IPS-20b (cell line): ENCODE measurements at regions not wholly inside any gene's neighbourhood (a gene's known extent, or its start where the extent isn't known, plus 50 kb on each side); places are given as distances from the start of the nearest gene placed in this dataset.

Experiments used
- H3K27ac ChIP-seq: one replicate; pipeline ENCODE4 v1.5.1; 2013; ENCODE audit warnings: low read length
- H3K27me3 ChIP-seq: 2 replicates; pipeline ENCODE4 v1.6.1; 2013; ENCODE audit warnings: mild to moderate bottlenecking, low read length, inconsistent platforms; ENCODE audit not compliant: insufficient read depth
- H3K36me3 ChIP-seq: 2 replicates; pipeline ENCODE4 v1.6.1; 2013; ENCODE audit warnings: low read depth, mild to moderate bottlenecking, inconsistent platforms, low read length, moderate library complexity; ENCODE audit not compliant: insufficient read depth
- H3K4me1 ChIP-seq: 2 replicates; pipeline ENCODE4 v1.6.1; 2013; ENCODE audit warnings: mild to moderate bottlenecking, control low read depth, inconsistent platforms, low read length, moderate library complexity; ENCODE audit not compliant: insufficient read depth
- H3K4me3 ChIP-seq: 2 replicates; pipeline ENCODE4 v1.5.1; 2013; ENCODE audit warnings: mild to moderate bottlenecking, low read length, inconsistent platforms
- H3K9ac ChIP-seq: 2 replicates; pipeline ENCODE4 v1.6.1; 2013; ENCODE audit warnings: low read depth, mild to moderate bottlenecking, inconsistent platforms, low read length, moderate library complexity
- H3K9me3 ChIP-seq: 2 replicates; pipeline ENCODE4 v1.6.1; 2013; ENCODE audit warnings: mild to moderate bottlenecking, low read depth, low read length, inconsistent platforms; ENCODE audit not compliant: insufficient read depth

DNA sequence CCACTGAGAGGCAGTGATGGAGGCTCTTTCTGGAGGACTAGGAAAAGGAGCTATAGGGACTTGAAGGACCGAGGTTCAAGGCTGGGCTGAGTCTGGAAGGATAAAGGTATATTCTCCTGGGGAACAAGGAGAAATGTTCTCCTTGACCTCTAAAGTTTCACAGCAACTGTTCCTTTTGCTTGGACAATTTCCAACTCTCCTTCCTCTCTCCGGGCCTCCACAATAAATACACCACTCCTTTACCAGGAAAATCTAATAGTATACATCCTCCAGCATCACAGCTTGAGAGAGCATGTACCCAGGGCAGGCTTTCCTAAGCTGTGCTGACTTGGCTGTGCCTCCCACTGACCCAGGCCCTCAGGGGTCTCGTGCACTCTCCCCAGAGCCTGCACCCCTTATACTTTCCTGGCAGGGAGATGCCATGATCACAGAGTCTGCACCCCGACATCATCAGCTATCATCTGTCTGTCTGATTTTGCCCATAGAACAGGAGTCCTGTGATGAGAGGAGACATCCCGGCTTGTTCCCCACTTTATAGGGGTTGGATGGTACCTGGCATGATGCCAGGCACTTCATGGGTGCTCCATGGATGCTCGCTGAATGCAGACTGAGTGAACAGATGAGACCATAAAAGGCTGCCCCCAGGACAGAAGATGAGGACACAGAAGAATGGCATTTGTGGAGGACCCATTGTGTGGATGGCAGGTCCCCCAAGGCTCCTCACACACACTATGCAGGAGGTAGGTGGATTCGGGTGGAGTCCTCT, 582.6 kb upstream of the CDH5 start:
- Histone ChIP-seq H3K9ac (no peak overlapping the region), H3K4me1 (no peaks in the 10 kb centered on the region), H3K36me3 (no peaks in the 10 kb centered on the region), H3K27me3 (no peaks in the 10 kb centered on the region), H3K9me3 (no peaks in the 10 kb centered on the region), H3K27ac (no peak overlapping the region), H3K4me3 (no peak overlapping the region)

DNA sequence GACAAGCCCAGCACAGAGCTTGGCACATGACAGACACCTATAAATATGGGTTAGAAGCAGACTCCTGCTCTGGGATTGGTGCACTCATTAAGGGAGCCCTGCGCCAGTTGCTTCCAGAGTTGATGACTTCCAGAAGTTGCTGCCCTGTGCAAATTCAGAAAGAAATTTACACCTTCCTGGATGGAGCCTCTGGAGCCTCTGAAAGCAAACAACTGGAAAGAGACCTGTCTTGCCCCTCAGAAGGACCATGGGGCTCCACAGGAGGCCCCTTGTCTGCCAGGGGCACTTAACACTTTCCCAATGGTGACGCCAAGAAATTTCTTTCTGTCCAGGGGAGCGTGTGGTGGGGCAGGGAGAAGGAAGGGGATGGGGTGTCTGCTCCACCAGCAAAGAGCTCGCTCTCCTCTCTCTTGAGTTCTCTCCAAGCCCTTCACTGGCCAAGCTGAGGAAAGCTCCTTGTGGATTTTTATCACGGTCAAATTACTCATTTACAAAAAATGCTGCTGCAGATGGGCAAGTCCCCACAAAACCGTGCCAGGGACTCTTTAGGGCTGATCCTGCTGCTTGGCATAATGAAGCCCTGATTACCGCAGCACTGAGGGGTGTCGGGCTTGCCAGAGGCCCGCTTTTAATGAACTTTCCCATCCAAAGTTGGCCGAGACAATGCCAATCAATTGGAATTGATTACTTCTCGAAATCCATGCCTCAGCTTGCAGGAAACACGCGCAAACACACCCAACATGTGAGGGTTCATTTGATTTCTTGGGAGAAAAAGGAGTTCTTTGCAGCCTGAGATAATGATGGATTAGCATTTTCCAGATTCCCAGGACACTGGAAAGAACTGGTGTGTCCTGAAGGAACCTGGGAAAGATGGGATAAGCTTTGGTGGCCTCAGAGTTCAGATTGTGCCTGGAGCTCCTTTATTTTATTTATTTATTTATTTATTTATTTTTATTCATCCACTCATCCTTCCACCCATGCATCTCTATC, 583.6 kb upstream of the CDH5 start:
- Histone ChIP-seq H3K9ac (no peak overlapping the region), H3K4me3 (no peak overlapping the region), H3K9me3 (no peaks in the 10 kb centered on the region), H3K4me1 (no peaks in the 10 kb centered on the region), H3K36me3 (no peaks in the 10 kb centered on the region), H3K27ac (no peak overlapping the region), H3K27me3 (no peaks in the 10 kb centered on the region)

DNA sequence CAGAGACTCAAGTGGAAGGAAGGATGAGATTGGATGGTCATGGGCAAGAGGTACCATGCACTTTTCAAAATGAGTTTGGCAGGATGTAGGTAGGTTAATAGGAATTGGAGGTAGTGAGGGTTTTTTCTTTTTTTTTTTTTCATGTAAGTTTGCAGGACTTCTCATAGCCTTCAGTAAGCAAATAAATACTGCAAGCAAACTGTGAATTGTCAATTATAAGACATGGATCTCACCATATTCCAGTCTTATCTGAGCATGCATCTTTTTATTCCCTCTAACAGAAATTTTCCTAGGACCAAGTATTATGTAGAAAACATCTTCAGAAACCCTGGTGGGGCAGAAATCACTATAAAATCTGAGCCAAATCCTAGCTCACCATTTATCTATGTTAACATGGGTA, 584.6 kb upstream of the CDH5 start:
- H3K4me1 ChIP-seq, result no peaks in the 10 kb centered on the region
- no peak overlapping the region for H3K9ac ChIP-seq
- H3K36me3 ChIP-seq, result no peaks in the 10 kb centered on the region
- no peak overlapping the region for H3K27ac ChIP-seq
- peaks cover 9% of the 10 kb centered on the region for H3K9me3 ChIP-seq
- H3K27me3 ChIP-seq, result no peaks in the 10 kb centered on the region
- no peak overlapping the region for H3K4me3 ChIP-seq

DNA sequence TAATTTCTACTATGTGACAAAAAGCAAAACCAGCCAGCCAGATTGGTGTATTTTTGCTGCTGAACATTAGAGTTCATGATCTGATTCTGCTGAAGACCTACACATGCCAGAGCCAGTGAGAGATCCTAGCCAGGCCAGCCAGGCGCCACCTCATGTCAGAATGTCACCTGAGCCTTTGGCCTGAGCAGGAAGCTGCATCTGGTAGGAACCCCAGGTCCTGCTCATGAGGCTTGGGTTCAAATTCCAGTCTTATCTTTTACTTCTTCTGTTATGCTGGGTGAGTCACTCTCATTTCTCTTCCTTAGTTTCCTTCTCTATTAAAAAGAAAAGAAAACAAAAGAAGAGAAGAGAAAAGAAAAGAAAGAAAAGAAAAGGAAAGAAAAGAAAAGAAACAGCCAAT, 585.1 kb upstream of the CDH5 start:
- Histone ChIP-seq H3K9me3 (peaks cover 11% of the 10 kb centered on the region), H3K4me3 (no peak overlapping the region), H3K27ac (no peak overlapping the region), H3K4me1 (no peaks in the 10 kb centered on the region), H3K36me3 (no peaks in the 10 kb centered on the region), H3K27me3 (no peaks in the 10 kb centered on the region), H3K9ac (no peak overlapping the region)

DNA sequence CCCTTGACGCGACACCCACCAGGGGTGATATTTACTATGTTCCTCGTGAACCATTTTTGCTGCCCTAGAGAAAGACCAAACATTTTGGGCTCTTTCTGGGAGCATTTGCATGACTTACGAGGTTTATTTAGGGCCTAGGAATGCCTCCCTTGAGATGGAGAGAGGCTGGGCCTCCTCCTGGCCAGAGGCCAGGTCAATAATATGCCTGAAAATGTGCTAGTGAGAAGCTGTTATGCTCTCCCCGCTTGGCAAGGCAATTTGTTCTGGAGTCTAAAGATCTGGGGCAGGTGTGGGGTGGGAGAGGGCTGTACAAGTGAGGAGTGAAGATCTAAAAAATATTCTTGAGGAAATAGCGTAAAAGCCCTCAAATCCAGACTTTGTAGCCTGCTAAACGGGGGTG, 587.3 kb upstream of the CDH5 start:
- no peaks in the 10 kb centered on the region for H3K36me3 ChIP-seq
- no peaks in the 10 kb centered on the region; the same call in 1 of the 2 replicates for H3K4me1 ChIP-seq
- H3K9me3 ChIP-seq, result peaks cover 11% of the 10 kb centered on the region
- no peak overlapping the region for H3K27ac ChIP-seq
- no peaks in the 10 kb centered on the region for H3K27me3 ChIP-seq
- no peak overlapping the region for H3K9ac ChIP-seq
- H3K4me3 ChIP-seq, result no peak overlapping the region

DNA sequence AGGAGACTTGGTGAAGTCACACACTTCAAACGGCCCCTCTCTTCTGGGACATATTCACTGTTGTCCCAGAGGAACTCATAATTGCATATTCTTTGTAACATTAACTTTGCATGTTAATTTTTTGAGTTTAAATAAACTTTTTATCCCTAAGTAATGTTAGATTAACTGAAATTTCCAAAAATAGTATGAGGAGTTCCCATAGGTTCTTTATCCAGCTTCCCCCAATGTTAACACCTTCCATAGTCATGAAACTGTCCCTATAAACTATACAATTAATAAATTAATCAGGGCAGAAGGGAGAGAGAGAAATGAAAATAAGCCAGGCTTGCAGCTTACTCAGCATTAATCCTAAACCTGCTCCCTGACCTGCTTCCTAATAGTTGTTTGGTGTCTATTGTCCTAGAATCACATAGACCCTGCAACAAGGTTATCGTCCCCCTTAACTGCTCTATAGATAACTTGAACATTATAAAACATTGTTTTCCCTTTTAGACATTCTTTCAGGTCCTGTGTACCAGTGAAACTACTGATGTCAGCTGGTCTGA, 589.8 kb upstream of the CDH5 start:
- no peak overlapping the region for H3K4me3 ChIP-seq
- H3K36me3 ChIP-seq, result no peaks in the 10 kb centered on the region
- peaks cover 11% of the 10 kb centered on the region for H3K9me3 ChIP-seq
- no peak overlapping the region for H3K27ac ChIP-seq
- no peaks in the 10 kb centered on the region for H3K27me3 ChIP-seq
- H3K9ac ChIP-seq, result no peak overlapping the region
- peaks cover 16% of the 10 kb centered on the region for H3K4me1 ChIP-seq

DNA sequence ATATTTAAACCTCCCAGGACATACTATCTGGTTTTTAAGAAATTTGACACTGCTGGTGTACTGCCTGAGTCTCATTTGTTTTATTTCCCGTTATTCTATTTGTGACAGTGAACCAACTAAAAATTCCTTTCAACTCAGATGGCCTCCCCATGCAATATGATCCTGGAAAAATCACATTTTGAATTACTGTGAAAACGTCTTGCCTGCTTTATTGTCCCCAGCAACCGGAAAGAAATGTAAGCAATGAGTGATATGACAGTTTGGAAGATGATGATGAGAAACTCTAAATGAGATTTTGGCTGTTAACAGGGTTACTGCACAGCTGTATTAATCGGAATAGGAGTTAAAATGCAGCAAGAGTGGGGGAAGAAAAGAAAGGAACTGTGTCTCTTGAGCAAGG, 590.7 kb upstream of the CDH5 start:
- Histone ChIP-seq H3K27ac (no peak overlapping the region), H3K27me3 (no peaks in the 10 kb centered on the region), H3K9ac (no peak overlapping the region), H3K4me3 (no peak overlapping the region), H3K36me3 (peaks cover 5% of the 10 kb centered on the region; the same call in 1 of the 2 replicates), H3K4me1 (peaks cover 20% of the 10 kb centered on the region), H3K9me3 (peaks cover 18% of the 10 kb centered on the region)

DNA sequence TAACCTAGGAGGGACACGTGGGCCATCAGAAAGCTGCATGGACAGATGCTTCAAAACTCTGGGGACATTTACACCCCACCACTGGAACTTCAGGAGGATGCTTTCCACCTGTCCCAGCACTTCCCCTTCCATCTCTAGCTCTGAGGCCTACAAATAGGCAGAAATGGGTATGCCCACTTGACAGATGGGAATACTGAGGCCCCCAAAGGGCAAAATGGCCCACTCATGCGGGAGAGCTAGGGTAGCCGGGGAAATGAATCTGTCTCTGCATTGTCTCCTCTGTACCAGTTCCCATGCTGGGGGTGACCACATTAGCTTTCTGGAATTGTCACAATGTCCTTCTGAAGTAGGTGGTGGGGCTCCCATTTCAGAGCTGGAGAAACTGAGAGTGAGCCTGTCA, 592.1 kb upstream of the CDH5 start:
- Histone ChIP-seq H3K36me3 (peaks cover 6% of the 10 kb centered on the region; the same call in 1 of the 2 replicates), H3K27me3 (no peaks in the 10 kb centered on the region), H3K9me3 (peaks cover 32% of the 10 kb centered on the region), H3K9ac (no peak overlapping the region), H3K4me1 (peaks cover 20% of the 10 kb centered on the region), H3K4me3 (no peak overlapping the region), H3K27ac (no peak overlapping the region)

DNA sequence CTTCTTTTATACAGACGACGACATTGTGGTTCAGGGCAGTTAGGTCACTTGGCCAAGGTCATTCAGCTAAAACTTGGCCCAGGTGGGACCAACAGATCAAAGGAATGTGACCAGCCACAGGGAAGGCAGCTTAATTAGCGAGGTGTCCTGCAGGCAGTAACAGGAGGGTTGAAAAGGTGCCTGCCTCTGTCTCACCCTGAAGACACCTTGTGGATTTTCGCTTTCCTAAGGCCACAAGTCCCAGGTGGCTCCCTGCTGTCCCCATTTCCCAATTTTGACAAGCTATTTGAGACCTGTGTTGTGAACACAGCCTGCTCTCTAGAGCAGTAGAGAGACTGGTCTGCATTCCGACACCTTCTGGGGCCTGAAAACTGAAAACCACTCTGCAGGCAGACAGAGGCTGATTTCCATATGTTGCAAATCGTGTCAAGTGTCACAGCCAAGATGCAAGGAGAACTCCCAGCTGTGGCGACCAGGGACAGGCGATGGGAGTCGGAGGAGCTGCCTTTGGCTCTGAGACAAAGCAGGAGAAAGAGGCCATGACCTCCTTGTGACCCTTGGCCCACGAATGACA, 593.1 kb upstream of the CDH5 start:
- peaks cover 36% of the 10 kb centered on the region for H3K9me3 ChIP-seq
- H3K4me1 ChIP-seq, result peaks cover 20% of the 10 kb centered on the region
- peak overlapping the region; percentile 33; the same call in 1 of the 2 replicates for H3K4me3 ChIP-seq
- H3K27ac ChIP-seq, result peak overlapping the region; percentile 44
- H3K9ac ChIP-seq, result peak overlapping the region; percentile 59; the same call in 1 of the 2 replicates
- H3K36me3 ChIP-seq, result peaks cover 6% of the 10 kb centered on the region; the same call in 1 of the 2 replicates
- no peaks in the 10 kb centered on the region for H3K27me3 ChIP-seq

DNA sequence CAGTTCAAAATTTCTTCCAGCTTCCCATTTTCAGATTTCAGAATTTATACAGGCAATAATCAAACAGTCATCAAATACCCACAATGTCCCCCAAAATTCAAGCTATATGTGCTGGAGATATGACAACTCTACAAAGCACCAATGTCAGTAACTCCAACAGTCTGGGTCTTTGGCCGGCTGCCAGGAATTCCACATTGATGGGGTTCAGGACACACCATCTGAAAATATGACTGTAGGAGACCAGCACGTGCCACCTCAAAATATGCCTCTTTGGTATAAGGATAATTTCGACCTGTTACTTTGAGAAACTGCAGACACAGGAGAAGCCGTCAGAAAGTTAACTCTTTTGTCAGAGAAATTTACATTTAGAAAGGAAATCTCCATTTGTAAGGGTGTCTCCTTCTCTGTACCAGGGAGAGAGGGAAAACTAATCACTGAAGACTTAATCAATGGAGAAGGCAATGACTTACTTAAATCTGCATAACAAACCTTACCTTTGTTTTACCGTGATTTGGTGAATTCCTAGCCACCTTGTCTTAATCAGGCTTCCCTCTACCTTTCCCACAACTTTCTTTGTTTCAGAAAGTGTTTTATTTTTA, 594.3 kb upstream of the CDH5 start:
- H3K4me1 ChIP-seq, result peaks cover 23% of the 10 kb centered on the region
- peaks cover 6% of the 10 kb centered on the region; the same call in 1 of the 2 replicates for H3K36me3 ChIP-seq
- no peaks in the 10 kb centered on the region for H3K27me3 ChIP-seq
- H3K4me3 ChIP-seq, result peak overlapping the region; percentile 20; the same call in 1 of the 2 replicates
- peaks cover 31% of the 10 kb centered on the region for H3K9me3 ChIP-seq
- H3K9ac ChIP-seq, result peak overlapping the region; percentile 60; the same call in 1 of the 2 replicates
- H3K27ac ChIP-seq, result peak overlapping the region; percentile 39

DNA sequence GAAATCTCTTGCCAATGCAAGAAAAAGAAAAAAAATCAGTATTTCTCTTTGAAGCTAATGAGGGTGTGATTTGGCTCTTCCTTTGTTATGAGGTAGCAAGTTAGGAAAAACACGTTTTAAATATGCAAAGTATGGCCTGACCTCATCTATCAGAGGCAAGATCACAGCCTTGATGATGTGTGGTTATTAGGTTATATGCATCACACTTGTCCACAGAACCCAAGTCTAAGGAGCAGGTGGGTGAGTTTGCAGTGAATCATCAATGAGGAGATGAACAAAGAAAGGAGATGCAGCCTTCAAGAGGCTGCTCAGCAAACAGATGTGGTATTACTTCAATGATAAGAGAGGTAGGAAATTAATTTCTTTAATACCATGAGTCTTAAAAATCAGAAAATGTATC, 594.8 kb upstream of the CDH5 start:
- Histone ChIP-seq H3K27ac (peak overlapping the region; percentile 39), H3K9ac (peak overlapping the region; percentile 60; the same call in 1 of the 2 replicates), H3K9me3 (peaks cover 26% of the 10 kb centered on the region)

More for the DNA sequence above, 594.8 kb upstream of the CDH5 start:
- H3K36me3 ChIP-seq, result peaks cover 6% of the 10 kb centered on the region; the same call in 1 of the 2 replicates
- no peaks in the 10 kb centered on the region for H3K27me3 ChIP-seq
- no peak overlapping the region; the same call in 1 of the 2 replicates for H3K4me3 ChIP-seq
- peaks cover 24% of the 10 kb centered on the region for H3K4me1 ChIP-seq
